ENCODE measurements at regions not wholly inside any gene's neighbourhood (a gene's known extent, or its start where the extent isn't known, plus 50 kb on each side); places are given as distances from the start of the nearest gene placed in this dataset.

DNA sequence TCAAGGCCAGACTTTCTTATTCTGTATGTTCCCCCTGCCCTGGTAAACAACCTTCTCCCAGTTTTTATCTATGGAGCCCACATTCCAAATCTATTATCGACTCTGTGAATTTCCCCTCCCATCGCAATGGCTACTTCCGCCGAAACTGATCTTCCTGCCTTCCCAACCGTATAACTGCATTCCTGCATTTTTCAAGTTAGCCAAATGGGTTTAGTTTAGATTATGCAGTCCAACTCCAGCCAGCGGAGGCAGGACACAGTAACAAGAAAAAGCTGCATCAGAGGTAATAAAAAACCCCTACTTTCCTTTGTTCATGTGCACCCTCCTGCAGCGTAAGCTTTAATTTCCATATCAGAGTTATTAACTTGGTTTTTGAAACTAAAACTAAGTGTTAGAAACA, 112.2 kb upstream of the ZNF91 start:
- H3K4me1 Mint-ChIP-seq: peaks cover 4% of the 10 kb centered on the region; the same call in 1 of the 3 replicates
- no peaks in the 10 kb centered on the region for H3K36me3 Mint-ChIP-seq (ENCODE audit: low read depth)

More for the DNA sequence above, 112.2 kb upstream of the ZNF91 start:
- no peak for TF ChIP-seq POLR2AphosphoS5 (IDR thresholded peaks at IDR 0.05; ENCODE audit: low read depth)
- no peak for TF ChIP-seq CREB1 (CRISPR knock-in tag; IDR thresholded peaks at IDR 0.05; ENCODE audit: low read depth)
- TF ChIP-seq STAT1 (IDR thresholded peaks at IDR 0.05; ENCODE audit: unreplicated experiment): no peak
- TF ChIP-seq, protein P1, sequence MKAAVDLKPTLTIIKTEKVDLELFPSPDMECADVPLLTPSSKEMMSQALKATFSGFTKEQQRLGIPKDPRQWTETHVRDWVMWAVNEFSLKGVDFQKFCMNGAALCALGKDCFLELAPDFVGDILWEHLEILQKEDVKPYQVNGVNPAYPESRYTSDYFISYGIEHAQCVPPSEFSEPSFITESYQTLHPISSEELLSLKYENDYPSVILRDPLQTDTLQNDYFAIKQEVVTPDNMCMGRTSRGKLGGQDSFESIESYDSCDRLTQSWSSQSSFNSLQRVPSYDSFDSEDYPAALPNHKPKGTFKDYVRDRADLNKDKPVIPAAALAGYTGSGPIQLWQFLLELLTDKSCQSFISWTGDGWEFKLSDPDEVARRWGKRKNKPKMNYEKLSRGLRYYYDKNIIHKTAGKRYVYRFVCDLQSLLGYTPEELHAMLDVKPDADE (IDR thresholded peaks at IDR 0.05): no peak
- TF ChIP-seq EZH2phosphoT487 (IDR thresholded peaks at IDR 0.05; ENCODE audit: unreplicated experiment): no peak
- TF ChIP-seq, protein P2, sequence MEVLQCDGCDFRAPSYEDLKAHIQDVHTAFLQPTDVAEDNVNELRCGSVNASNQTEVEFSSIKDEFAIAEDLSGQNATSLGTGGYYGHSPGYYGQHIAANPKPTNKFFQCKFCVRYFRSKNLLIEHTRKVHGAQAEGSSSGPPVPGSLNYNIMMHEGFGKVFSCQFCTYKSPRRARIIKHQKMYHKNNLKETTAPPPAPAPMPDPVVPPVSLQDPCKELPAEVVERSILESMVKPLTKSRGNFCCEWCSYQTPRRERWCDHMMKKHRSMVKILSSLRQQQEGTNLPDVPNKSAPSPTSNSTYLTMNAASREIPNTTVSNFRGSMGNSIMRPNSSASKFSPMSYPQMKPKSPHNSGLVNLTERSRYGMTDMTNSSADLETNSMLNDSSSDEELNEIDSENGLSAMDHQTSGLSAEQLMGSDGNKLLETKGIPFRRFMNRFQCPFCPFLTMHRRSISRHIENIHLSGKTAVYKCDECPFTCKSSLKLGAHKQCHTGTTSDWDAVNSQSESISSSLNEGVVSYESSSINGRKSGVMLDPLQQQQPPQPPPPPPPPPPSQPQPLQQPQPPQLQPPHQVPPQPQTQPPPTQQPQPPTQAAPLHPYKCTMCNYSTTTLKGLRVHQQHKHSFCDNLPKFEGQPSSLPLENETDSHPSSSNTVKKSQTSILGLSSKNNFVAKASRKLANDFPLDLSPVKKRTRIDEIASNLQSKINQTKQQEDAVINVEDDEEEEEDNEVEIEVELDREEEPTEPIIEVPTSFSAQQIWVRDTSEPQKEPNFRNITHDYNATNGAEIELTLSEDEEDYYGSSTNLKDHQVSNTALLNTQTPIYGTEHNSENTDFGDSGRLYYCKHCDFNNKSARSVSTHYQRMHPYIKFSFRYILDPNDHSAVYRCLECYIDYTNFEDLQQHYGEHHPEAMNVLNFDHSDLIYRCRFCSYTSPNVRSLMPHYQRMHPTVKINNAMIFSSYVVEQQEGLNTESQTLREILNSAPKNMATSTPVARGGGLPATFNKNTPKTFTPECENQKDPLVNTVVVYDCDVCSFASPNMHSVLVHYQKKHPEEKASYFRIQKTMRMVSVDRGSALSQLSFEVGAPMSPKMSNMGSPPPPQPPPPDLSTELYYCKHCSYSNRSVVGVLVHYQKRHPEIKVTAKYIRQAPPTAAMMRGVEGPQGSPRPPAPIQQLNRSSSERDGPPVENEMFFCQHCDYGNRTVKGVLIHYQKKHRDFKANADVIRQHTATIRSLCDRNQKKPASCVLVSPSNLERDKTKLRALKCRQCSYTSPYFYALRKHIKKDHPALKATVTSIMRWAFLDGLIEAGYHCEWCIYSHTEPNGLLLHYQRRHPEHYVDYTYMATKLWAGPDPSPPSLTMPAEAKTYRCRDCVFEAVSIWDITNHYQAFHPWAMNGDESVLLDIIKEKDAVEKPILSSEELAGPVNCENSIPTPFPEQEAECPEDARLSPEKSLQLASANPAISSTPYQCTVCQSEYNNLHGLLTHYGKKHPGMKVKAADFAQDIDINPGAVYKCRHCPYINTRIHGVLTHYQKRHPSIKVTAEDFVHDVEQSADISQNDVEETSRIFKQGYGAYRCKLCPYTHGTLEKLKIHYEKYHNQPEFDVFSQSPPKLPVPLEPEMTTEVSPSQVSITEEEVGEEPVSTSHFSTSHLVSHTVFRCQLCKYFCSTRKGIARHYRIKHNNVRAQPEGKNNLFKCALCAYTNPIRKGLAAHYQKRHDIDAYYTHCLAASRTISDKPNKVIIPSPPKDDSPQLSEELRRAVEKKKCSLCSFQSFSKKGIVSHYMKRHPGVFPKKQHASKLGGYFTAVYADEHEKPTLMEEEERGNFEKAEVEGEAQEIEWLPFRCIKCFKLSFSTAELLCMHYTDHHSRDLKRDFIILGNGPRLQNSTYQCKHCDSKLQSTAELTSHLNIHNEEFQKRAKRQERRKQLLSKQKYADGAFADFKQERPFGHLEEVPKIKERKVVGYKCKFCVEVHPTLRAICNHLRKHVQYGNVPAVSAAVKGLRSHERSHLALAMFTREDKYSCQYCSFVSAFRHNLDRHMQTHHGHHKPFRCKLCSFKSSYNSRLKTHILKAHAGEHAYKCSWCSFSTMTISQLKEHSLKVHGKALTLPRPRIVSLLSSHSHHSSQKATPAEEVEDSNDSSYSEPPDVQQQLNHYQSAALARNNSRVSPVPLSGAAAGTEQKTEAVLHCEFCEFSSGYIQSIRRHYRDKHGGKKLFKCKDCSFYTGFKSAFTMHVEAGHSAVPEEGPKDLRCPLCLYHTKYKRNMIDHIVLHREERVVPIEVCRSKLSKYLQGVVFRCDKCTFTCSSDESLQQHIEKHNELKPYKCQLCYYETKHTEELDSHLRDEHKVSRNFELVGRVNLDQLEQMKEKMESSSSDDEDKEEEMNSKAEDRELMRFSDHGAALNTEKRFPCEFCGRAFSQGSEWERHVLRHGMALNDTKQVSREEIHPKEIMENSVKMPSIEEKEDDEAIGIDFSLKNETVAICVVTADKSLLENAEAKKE (CRISPR knock-in tag; IDR thresholded peaks at IDR 0.05): no peak
- TF ChIP-seq ZNF114 (CRISPR knock-in tag; IDR thresholded peaks at IDR 0.05): no peak
- no peak for TF ChIP-seq JUNB (IDR thresholded peaks at IDR 0.05; ENCODE audit: unreplicated experiment)
- TF ChIP-seq, protein P3, sequence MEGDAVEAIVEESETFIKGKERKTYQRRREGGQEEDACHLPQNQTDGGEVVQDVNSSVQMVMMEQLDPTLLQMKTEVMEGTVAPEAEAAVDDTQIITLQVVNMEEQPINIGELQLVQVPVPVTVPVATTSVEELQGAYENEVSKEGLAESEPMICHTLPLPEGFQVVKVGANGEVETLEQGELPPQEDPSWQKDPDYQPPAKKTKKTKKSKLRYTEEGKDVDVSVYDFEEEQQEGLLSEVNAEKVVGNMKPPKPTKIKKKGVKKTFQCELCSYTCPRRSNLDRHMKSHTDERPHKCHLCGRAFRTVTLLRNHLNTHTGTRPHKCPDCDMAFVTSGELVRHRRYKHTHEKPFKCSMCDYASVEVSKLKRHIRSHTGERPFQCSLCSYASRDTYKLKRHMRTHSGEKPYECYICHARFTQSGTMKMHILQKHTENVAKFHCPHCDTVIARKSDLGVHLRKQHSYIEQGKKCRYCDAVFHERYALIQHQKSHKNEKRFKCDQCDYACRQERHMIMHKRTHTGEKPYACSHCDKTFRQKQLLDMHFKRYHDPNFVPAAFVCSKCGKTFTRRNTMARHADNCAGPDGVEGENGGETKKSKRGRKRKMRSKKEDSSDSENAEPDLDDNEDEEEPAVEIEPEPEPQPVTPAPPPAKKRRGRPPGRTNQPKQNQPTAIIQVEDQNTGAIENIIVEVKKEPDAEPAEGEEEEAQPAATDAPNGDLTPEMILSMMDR (conservative IDR thresholded peaks at IDR 0.05; ENCODE audit: low read depth in 2 of 2): no peak
- TF ChIP-seq ZNF331 (CRISPR knock-in tag; IDR thresholded peaks at IDR 0.05; ENCODE audit: low read depth): no peak
- TF ChIP-seq NANOG (IDR thresholded peaks at IDR 0.05; ENCODE audit: borderline replicate concordance): no peak
- TF ChIP-seq, protein P4, sequence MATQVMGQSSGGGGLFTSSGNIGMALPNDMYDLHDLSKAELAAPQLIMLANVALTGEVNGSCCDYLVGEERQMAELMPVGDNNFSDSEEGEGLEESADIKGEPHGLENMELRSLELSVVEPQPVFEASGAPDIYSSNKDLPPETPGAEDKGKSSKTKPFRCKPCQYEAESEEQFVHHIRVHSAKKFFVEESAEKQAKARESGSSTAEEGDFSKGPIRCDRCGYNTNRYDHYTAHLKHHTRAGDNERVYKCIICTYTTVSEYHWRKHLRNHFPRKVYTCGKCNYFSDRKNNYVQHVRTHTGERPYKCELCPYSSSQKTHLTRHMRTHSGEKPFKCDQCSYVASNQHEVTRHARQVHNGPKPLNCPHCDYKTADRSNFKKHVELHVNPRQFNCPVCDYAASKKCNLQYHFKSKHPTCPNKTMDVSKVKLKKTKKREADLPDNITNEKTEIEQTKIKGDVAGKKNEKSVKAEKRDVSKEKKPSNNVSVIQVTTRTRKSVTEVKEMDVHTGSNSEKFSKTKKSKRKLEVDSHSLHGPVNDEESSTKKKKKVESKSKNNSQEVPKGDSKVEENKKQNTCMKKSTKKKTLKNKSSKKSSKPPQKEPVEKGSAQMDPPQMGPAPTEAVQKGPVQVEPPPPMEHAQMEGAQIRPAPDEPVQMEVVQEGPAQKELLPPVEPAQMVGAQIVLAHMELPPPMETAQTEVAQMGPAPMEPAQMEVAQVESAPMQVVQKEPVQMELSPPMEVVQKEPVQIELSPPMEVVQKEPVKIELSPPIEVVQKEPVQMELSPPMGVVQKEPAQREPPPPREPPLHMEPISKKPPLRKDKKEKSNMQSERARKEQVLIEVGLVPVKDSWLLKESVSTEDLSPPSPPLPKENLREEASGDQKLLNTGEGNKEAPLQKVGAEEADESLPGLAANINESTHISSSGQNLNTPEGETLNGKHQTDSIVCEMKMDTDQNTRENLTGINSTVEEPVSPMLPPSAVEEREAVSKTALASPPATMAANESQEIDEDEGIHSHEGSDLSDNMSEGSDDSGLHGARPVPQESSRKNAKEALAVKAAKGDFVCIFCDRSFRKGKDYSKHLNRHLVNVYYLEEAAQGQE (IDR thresholded peaks at IDR 0.05; ENCODE audit: unreplicated experiment): no peak
- no peak for TF ChIP-seq EZH2 (IDR thresholded peaks at IDR 0.05; ENCODE audit: low read depth, unreplicated experiment)
- H3K4me2 ChIP-seq: no peak overlapping the region
- no peaks in the 10 kb centered on the region; the same call in 1 of the 2 replicates for H3K9me2 ChIP-seq (ENCODE audit: insufficient read depth)
- H3K27ac Mint-ChIP-seq: no peak overlapping the region
- ATAC-seq (no peak), DNase-seq (ENCODE audit: low spot score) (peak; percentile 46)
- H3K27me3 ChIP-seq (ENCODE audit: insufficient read depth): no peaks in the 10 kb centered on the region
- H3K27ac ChIP-seq (ENCODE audit: low read depth): no peak overlapping the region
- H3K4me3 ChIP-seq: no peak overlapping the region
- peaks cover 3% of the 10 kb centered on the region for H3K27me3 Mint-ChIP-seq (ENCODE audit: insufficient read depth, low read depth, poor library complexity)
- no peaks in the 10 kb centered on the region for H3K79me2 ChIP-seq (replicated peaks; ENCODE audit: insufficient read depth)
- H3F3A ChIP-seq (replicated peaks; ENCODE audit: low read depth): no peaks in the 10 kb centered on the region
- no peaks in the 10 kb centered on the region for H3K4me1 ChIP-seq (ENCODE audit: insufficient read depth)
- H3K9me3 Mint-ChIP-seq: peaks cover 34% of the 10 kb centered on the region
- H3K4me3 Mint-ChIP-seq: no peak overlapping the region
- no peaks in the 10 kb centered on the region for H3K36me3 ChIP-seq (ENCODE audit: insufficient read depth)
- no peaks in the 10 kb centered on the region for H4K20me1 ChIP-seq (replicated peaks; ENCODE audit: insufficient read depth)
- H2AFZ ChIP-seq: no peak overlapping the region
